Mucosa of stomach (tissue), 1 donor: ENCODE measurements at regions not wholly inside any gene's neighbourhood (a gene's known extent, or its start where the extent isn't known, plus 50 kb on each side); places are given as distances from the start of the nearest gene placed in this dataset.
"Not testable (repeated sequence)": the region's sequence is repeated elsewhere in the genome, so short reads cannot be mapped to it uniquely, and the experiment has no call there.

ENCODE experiments used
- H3K27me3 ChIP-seq: one replicate; pipeline ENCODE4 v1.7.0; 2013; ENCODE audit warnings: mild to moderate bottlenecking, low read length; ENCODE audit not compliant: control insufficient read depth, insufficient read depth
- H3K36me3 ChIP-seq: one replicate; pipeline ENCODE4 v1.7.0; 2013; ENCODE audit warnings: low read length; ENCODE audit not compliant: control insufficient read depth, insufficient read depth
- H3K4me1 ChIP-seq: one replicate; pipeline ENCODE4 v1.7.0; 2013; ENCODE audit warnings: mild to moderate bottlenecking, low read length; ENCODE audit not compliant: control insufficient read depth, insufficient read depth
- H3K4me3 ChIP-seq: one replicate; pipeline ENCODE4 v1.7.0; 2013; ENCODE audit warnings: low read length
- H3K9ac ChIP-seq: one replicate; pipeline ENCODE4 v1.7.0; 2013; ENCODE audit warnings: mild to moderate bottlenecking, low read length, moderate library complexity
- H3K9me3 ChIP-seq: one replicate; pipeline ENCODE4 v1.7.0; 2013; ENCODE audit warnings: mild to moderate bottlenecking, low read length, moderate library complexity; ENCODE audit not compliant: control insufficient read depth
- donor health status: Pancreatic carcinoma.

- no peaks in the 10 kb centered on the region for H3K36me3 ChIP-seq
- H3K4me3 ChIP-seq: no peak overlapping the region
- no peaks in the 10 kb centered on the region for H3K4me1 ChIP-seq
- H3K9me3 ChIP-seq: no peaks in the 10 kb centered on the region
- H3K9ac ChIP-seq: no peak overlapping the region
- no peaks in the 10 kb centered on the region for H3K27me3 ChIP-seq
Observed at GRCh38 chr2:14079576-14079975, 552.9 kb upstream of the LRATD1 start.

GRCh38 chr2:14081521-14081920 lies 551.0 kb upstream of the LRATD1 start:
- Histone ChIP-seq H3K9ac (no peak overlapping the region), H3K36me3 (no peaks in the 10 kb centered on the region), H3K9me3 (no peaks in the 10 kb centered on the region), H3K4me1 (no peaks in the 10 kb centered on the region), H3K27me3 (no peaks in the 10 kb centered on the region), H3K4me3 (no peak overlapping the region)

- no peaks in the 10 kb centered on the region for H3K36me3 ChIP-seq
- H3K27me3 ChIP-seq: no peaks in the 10 kb centered on the region
- no peak overlapping the region for H3K4me3 ChIP-seq
- no peak overlapping the region for H3K9ac ChIP-seq
- no peaks in the 10 kb centered on the region for H3K9me3 ChIP-seq
- H3K4me1 ChIP-seq: no peaks in the 10 kb centered on the region
Observed at GRCh38 chr2:14082640-14083039, 549.9 kb upstream of the LRATD1 start.

GRCh38 chr2:14094592-14094991 lies 537.9 kb upstream of the LRATD1 start:
- Histone ChIP-seq H3K4me1 (no peaks in the 10 kb centered on the region), H3K9ac (no peak overlapping the region), H3K36me3 (no peaks in the 10 kb centered on the region), H3K9me3 (no peaks in the 10 kb centered on the region), H3K27me3 (no peaks in the 10 kb centered on the region), H3K4me3 (no peak overlapping the region)

- not testable (repeated sequence) for H3K9me3 ChIP-seq, H3K9ac ChIP-seq, H3K4me1 ChIP-seq, H3K4me3 ChIP-seq, H3K36me3 ChIP-seq, H3K27me3 ChIP-seq
Observed at GRCh38 chr2:14099101-14099500, 533.4 kb upstream of the LRATD1 start.

GRCh38 chr2:14114275-14114674 lies 518.2 kb upstream of the LRATD1 start:
- Histone ChIP-seq H3K36me3 (no peaks in the 10 kb centered on the region), H3K9ac (no peak overlapping the region), H3K27me3 (no peaks in the 10 kb centered on the region), H3K9me3 (no peaks in the 10 kb centered on the region), H3K4me3 (no peak overlapping the region), H3K4me1 (no peaks in the 10 kb centered on the region)

- no peaks in the 10 kb centered on the region for H3K27me3 ChIP-seq
- H3K36me3 ChIP-seq: no peaks in the 10 kb centered on the region
- H3K9me3 ChIP-seq: no peaks in the 10 kb centered on the region
- no peaks in the 10 kb centered on the region for H3K4me1 ChIP-seq
- no peak overlapping the region for H3K4me3 ChIP-seq
- no peak overlapping the region for H3K9ac ChIP-seq
Observed at GRCh38 chr2:14120376-14120775, 512.1 kb upstream of the LRATD1 start.

- H3K4me3 ChIP-seq: no peak overlapping the region
- H3K36me3 ChIP-seq: no peaks in the 10 kb centered on the region
- H3K9me3 ChIP-seq: no peaks in the 10 kb centered on the region
- H3K4me1 ChIP-seq: no peaks in the 10 kb centered on the region
- no peak overlapping the region for H3K9ac ChIP-seq
- no peaks in the 10 kb centered on the region for H3K27me3 ChIP-seq
Observed at GRCh38 chr2:14123436-14124103, 508.9 kb upstream of the LRATD1 start.

- Histone ChIP-seq H3K4me3 (no peak overlapping the region), H3K9me3 (no peaks in the 10 kb centered on the region), H3K9ac (no peak overlapping the region), H3K27me3 (no peaks in the 10 kb centered on the region), H3K36me3 (no peaks in the 10 kb centered on the region), H3K4me1 (no peaks in the 10 kb centered on the region)
Observed at GRCh38 chr2:14125624-14126293, 506.8 kb upstream of the LRATD1 start.

- H3K27me3 ChIP-seq: no peaks in the 10 kb centered on the region
- no peak overlapping the region for H3K9ac ChIP-seq
- no peaks in the 10 kb centered on the region for H3K9me3 ChIP-seq
- no peaks in the 10 kb centered on the region for H3K4me1 ChIP-seq
- no peak overlapping the region for H3K4me3 ChIP-seq
- no peaks in the 10 kb centered on the region for H3K36me3 ChIP-seq
Observed at GRCh38 chr2:14126846-14127245, 505.7 kb upstream of the LRATD1 start.

GRCh38 chr2:14127765-14128164 lies 504.8 kb upstream of the LRATD1 start:
- H3K36me3 ChIP-seq: no peaks in the 10 kb centered on the region
- no peak overlapping the region for H3K9ac ChIP-seq
- H3K4me1 ChIP-seq: no peaks in the 10 kb centered on the region

GRCh38 chr2:14132386-14132785 lies 500.1 kb upstream of the LRATD1 start:
- Histone ChIP-seq H3K27me3 (no peaks in the 10 kb centered on the region), H3K4me3 (no peak overlapping the region), H3K9ac (no peak overlapping the region), H3K36me3 (no peaks in the 10 kb centered on the region), H3K9me3 (no peaks in the 10 kb centered on the region), H3K4me1 (no peaks in the 10 kb centered on the region)

More at GRCh38 chr2:14127765-14128164, 504.8 kb upstream of the LRATD1 start:
- Histone ChIP-seq H3K9me3 (no peaks in the 10 kb centered on the region), H3K4me3 (no peak overlapping the region), H3K27me3 (no peaks in the 10 kb centered on the region)
